PFSK-1 (cell line): ENCODE measurements at regions not wholly inside any gene's neighbourhood (a gene's known extent, or its start where the extent isn't known, plus 50 kb on each side); places are given as distances from the start of the nearest gene placed in this dataset.

Experiments used
- FOXP2 ChIP-seq: optimal IDR thresholded peaks from 2 replicates; pipeline ENCODE3; 2011; ENCODE audit warnings: borderline replicate concordance, control low read depth, inconsistent platforms; ENCODE audit not compliant: insufficient read depth; ENCODE audit errors: extremely low read length, extremely low read depth
- POLR2AphosphoS5 ChIP-seq: IDR thresholded peaks from 2 replicates; pipeline ENCODE4 v1.6.1; 2012; ENCODE audit warnings: low read depth, mild to moderate bottlenecking, control low read depth, low read length, moderate library complexity
- REST ChIP-seq, 2 experiments: IDR thresholded peaks; 2 replicates each; pipeline versions ENCODE4 v1.6.1 to v1.8.0; 2011 to 2012; ENCODE audit warnings: low read depth in 2 of 2, low read length in 2 of 2, control low read depth in 1 of 2, inconsistent platforms in 1 of 2, mild to moderate bottlenecking in 1 of 2, moderate library complexity in 1 of 2; ENCODE audit not compliant: insufficient read depth in 1 of 2
- SIN3A ChIP-seq: IDR thresholded peaks from 2 replicates; pipeline ENCODE4 v1.6.1; 2012; ENCODE audit warnings: mild to moderate bottlenecking, low read length, moderate library complexity, borderline replicate concordance; ENCODE audit not compliant: insufficient read depth
- TAF1 ChIP-seq: IDR thresholded peaks from 2 replicates; pipeline ENCODE4 v1.6.1; 2012; ENCODE audit warnings: low read length, control low read depth, borderline replicate concordance; ENCODE audit not compliant: insufficient read depth

GRCh38 chr4:96108146-96108545, 268.3 kb downstream of the PDHA2 start:
- TF ChIP-seq REST (IDR thresholded peaks at IDR 0.05; ENCODE audit: insufficient read depth in 1 of 2, low read depth in 2 of 2, low read length in 2 of 2) (no peak), SIN3A (no peak), TAF1 (no peak), POLR2AphosphoS5 (no peak), FOXP2 (no peak)

- TF ChIP-seq REST (IDR thresholded peaks at IDR 0.05; ENCODE audit: insufficient read depth in 1 of 2, low read depth in 2 of 2, low read length in 2 of 2) (no peak), FOXP2 (no peak), TAF1 (no peak), SIN3A (no peak), POLR2AphosphoS5 (no peak)
Measured at GRCh38 chr4:96112631-96113030, 272.7 kb downstream of the PDHA2 start.

DNA sequence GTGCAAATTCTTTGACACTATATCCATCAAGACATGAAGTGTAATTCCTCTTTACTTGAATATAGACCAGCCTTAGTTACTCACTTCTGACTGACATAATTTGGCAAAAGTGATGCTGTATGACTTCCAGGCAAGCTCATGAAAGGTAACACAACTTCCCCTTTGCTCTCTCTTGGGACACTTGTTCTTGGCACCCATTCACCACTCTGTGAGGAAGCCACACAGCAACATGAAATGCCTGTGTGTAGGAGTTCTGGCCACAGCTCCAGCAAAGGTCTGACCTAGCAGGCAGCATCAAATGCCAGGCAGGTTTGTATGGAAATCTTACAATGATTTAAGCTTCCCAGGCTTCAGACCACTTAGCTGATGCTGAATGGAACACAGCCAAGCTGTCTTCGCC, 280.3 kb downstream of the PDHA2 start:
- TF ChIP-seq REST (IDR thresholded peaks at IDR 0.05; ENCODE audit: insufficient read depth in 1 of 2, low read depth in 2 of 2, low read length in 2 of 2) (no peak), TAF1 (no peak), FOXP2 (no peak), POLR2AphosphoS5 (no peak), SIN3A (no peak)

DNA sequence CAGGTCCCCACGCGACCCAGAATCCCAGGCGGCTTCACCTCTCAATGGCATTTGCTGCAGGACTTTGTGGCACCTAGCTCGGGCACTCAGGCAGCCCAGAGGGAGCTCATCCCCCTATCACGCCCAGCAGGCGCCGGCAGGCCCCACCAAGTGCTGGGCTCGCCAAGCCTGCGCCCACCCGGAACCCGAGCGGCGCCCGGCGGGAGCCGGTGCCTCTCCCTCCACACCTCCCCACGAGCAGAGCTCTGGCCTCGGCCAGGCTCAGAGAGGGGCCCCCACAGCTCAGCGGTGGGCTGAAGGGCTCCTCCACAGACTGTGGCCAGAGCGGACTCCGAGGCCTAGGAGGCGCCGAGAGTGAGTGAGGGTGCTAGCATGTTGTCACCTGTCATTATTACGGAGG, 286.3 kb downstream of the PDHA2 start:
- no peak for TF ChIP-seq POLR2AphosphoS5
- TF ChIP-seq TAF1 = no peak
- no peak for TF ChIP-seq REST (IDR thresholded peaks at IDR 0.05; ENCODE audit: insufficient read depth in 1 of 2, low read depth in 2 of 2, low read length in 2 of 2)
- no peak for TF ChIP-seq FOXP2
- TF ChIP-seq SIN3A = no peak

DNA sequence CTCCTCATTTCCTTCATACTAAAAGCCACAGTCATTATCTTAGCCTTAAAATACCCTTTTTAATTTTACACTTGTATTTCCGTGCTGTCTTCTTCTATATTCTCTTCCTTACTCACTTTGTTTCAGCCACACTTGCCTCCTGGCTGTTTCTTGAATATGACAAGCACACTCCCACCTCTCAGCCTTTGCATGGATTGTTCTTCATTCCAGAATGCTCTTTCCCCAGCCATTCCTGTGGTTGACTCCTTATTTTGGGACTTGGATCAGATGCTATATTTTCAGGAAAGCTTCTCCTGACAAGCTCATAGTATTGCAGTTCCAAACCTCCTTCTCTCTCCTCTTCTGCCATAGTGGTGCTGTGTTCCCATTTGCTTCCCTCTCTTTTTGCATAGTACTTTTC, 291.3 kb downstream of the PDHA2 start:
- no peak for TF ChIP-seq POLR2AphosphoS5
- no peak for TF ChIP-seq FOXP2
- TF ChIP-seq TAF1 = no peak
- TF ChIP-seq REST (IDR thresholded peaks at IDR 0.05; ENCODE audit: insufficient read depth in 1 of 2, low read depth in 2 of 2, low read length in 2 of 2) = no peak
- TF ChIP-seq SIN3A = no peak
